ENCODE measurements at regions not wholly inside any gene's neighbourhood (a gene's known extent, or its start where the extent isn't known, plus 50 kb on each side); places are given as distances from the start of the nearest gene placed in this dataset.

- TF ChIP-seq PBX3 (IDR thresholded peaks at IDR 0.05) (no peak), YY1 (IDR thresholded peaks at IDR 0.05; ENCODE audit: low read depth) (no peak), NRF1 (IDR thresholded peaks at IDR 0.05; ENCODE audit: low read depth, low read length) (no peak), FOXJ3 (CRISPR knock-in tag; IDR thresholded peaks at IDR 0.05) (no peak), SMC3 (IDR thresholded peaks at IDR 0.05; ENCODE audit: low read depth, low read length) (no peak), JUND (IDR thresholded peaks at IDR 0.05) (no peak), RCOR1 (IDR thresholded peaks at IDR 0.05; ENCODE audit: low read length) (no peak), SIN3A (IDR thresholded peaks at IDR 0.05; ENCODE audit: borderline replicate concordance, low read depth, low read length) (no peak), EZH2phosphoT487 (IDR thresholded peaks at IDR 0.05; ENCODE audit: borderline replicate concordance, low read depth) (no peak), USF2 (IDR thresholded peaks at IDR 0.05; ENCODE audit: borderline replicate concordance, low read depth, low read length) (no peak), TAF1 (IDR thresholded peaks at IDR 0.05; ENCODE audit: borderline replicate concordance, low read depth, low read length) (no peak), CTCF (IDR thresholded peaks at IDR 0.05) (no peak), IRF3 (IDR thresholded peaks at IDR 0.05; ENCODE audit: low read depth, low read length) (no peak), MEF2A (IDR thresholded peaks at IDR 0.05; ENCODE audit: borderline replicate concordance, low read depth) (no peak)
- no peaks in the 10 kb centered on the region for H3K9me2 ChIP-seq
- H3F3A ChIP-seq (replicated peaks; ENCODE audit: insufficient read depth) = peaks cover 3% of the 10 kb centered on the region
- no peak for DNase-seq
- H3K4me1 ChIP-seq (ENCODE audit: control insufficient read depth in 1 of 2, insufficient read depth in 2 of 2, low read depth in 1 of 2, low read length in 1 of 2) = no peaks in the 10 kb centered on the region
- CTCF ChIA-PET = interaction anchor here (0.9 to 1.2 kb wide), 2 partner anchors 12 to 17 kb away, joined by 3 read pairs; no protein-coding TSS in a partner anchor
- H3K9ac ChIP-seq = no peak overlapping the region
- no peaks in the 10 kb centered on the region for H3K27me3 ChIP-seq (ENCODE audit: insufficient read depth)
- no peak overlapping the region for H3K4me2 ChIP-seq
- H3K79me2 ChIP-seq (ENCODE audit: insufficient read depth) = no peaks in the 10 kb centered on the region
- no peak overlapping the region for H2AFZ ChIP-seq (ENCODE audit: low read depth)
- 20% methylated on average over 3 of the region's 3 CpGs for WGBS (ENCODE audit: low lambda C conversion rate)
- H4K20me1 ChIP-seq (ENCODE audit: insufficient read depth) = no peaks in the 10 kb centered on the region
- H3K4me3 ChIP-seq (ENCODE audit: low read depth in 2 of 2, low read length in 1 of 2) = no peak overlapping the region
- no peak overlapping the region for H3K27ac ChIP-seq (ENCODE audit: low read depth in 2 of 2, low read length in 1 of 2)
- H3K36me3 ChIP-seq (replicated peaks in 1 of 2; ENCODE audit: control insufficient read depth in 1 of 2, insufficient read depth in 2 of 2, low read length in 1 of 2) = no peaks in the 10 kb centered on the region
- POLR2A ChIA-PET = no interaction called here
- 0 out of 2 replicates have a peak, but pooled peaks cover 7% of the 10 kb centered on the region for H3K9me3 ChIP-seq
These were observed 1687.5 kb downstream of the STIM2 start for GRCh38 chr4:28548136-28548535.

Measured in SK-N-SH (cell line).